ENCODE measurements at regions not wholly inside any gene's neighbourhood (a gene's known extent, or its start where the extent isn't known, plus 50 kb on each side); places are given as distances from the start of the nearest gene placed in this dataset.

- no peak for DNase-seq (ENCODE audit: low read depth)
Measured at GRCh38 chr6:30806581-30807183, 62.3 kb upstream of the IER3 start.

DNA sequence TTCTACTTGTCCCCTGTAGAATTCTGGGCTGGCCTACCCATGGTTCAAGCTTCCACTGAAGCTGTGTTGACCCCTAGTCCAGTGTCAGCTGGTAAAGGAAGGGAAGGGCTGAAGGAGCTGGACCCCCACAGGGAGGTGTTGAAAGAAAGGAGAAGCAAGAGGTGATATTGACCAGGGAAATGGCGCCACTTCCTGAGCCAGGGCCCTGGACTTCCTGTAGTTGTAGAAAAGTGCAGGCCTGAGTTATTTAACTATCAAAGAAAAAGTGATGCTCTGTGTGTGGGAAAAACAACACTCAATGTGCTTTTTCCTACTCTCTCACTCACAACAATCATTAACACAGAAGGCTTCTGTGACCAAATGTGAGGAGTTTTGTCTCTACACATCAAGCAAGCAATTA lies 60.0 kb upstream of the IER3 start:
- DNase-seq (ENCODE audit: low read depth), result no peak

DNA sequence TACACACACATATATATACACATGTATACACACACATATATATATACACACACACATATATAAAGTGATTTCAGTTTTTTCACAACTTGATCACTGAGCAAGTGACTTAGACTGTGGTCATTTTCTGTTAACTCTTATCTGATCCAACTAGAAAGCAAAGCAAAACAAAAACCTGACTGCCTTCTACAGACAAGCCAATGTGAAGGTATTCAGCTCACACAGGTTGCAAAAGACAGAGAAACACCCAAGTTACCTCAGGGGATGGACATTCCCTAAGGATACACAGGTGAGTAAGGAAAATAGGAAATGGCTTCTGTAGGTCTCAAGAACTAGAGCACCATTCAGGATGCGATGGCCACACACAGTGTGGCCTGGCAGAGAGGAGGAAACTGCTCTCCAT lies 58.4 kb upstream of the IER3 start:
- no peak for DNase-seq (ENCODE audit: low read depth)

DNA sequence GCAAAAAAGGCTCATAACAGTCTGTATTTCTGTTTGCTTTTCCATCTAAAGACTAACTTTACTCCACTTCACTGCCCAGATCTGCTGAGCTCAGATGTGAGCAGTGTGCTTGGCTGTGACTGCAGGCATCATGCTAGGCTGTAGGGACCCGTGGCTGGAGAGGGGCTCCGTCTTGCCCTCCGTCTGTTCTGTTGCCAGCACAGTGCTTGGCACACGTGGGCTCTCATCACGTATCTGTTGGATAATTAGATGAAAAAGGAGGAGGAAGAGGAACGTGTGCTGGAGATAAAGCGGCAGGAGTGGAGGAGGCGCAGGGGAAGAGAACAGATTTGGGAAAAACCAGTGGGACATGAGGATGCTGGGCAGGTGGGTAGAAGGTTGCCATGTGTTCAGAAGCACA lies 57.6 kb upstream of the IER3 start:
- DNase-seq (ENCODE audit: low read depth), result no peak

- DNase-seq (ENCODE audit: low read depth), result no peak
Measured at GRCh38 chr6:30800871-30801270, 56.5 kb upstream of the IER3 start.

DNA sequence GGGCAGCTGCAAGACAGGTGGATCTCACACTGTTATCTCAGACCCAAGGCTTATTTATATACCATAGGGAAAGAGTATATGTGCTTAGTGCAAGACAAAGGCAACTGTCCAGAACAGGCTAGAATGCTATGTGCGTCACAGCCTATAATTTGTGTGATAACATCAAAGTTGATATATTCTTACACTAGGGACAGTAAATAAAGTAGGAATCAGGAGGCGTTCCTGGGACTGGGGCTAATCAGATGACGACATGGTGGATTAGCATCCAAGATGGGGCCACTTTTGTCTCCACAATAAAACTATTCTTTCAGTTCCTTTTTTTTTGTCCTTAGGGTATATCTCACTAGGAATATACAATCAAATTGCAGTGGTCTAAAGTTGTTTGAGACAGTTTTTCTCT lies 54.9 kb upstream of the IER3 start:
- no peak for DNase-seq (ENCODE audit: low read depth)

DNA sequence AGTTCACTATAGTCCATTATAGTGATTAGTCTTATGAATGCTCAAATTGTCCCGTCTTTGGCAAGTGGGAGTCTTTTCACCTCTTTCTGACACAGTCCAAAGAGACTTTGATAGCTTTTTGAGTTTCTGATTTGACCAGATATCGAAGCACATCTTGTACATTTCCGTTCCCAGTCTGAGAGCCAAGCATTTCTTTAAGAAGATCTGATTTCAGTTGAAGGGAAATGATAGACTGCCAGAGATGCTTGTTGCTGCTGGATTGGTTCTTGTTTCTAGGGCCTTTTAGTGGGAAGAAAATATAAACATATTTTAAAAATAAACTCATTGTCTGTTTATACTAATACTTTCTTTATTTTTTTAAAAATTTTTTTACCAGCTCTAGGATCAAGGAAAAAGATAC lies 54.1 kb upstream of the IER3 start:
- DNase-seq (ENCODE audit: low read depth), result no peak

DNA sequence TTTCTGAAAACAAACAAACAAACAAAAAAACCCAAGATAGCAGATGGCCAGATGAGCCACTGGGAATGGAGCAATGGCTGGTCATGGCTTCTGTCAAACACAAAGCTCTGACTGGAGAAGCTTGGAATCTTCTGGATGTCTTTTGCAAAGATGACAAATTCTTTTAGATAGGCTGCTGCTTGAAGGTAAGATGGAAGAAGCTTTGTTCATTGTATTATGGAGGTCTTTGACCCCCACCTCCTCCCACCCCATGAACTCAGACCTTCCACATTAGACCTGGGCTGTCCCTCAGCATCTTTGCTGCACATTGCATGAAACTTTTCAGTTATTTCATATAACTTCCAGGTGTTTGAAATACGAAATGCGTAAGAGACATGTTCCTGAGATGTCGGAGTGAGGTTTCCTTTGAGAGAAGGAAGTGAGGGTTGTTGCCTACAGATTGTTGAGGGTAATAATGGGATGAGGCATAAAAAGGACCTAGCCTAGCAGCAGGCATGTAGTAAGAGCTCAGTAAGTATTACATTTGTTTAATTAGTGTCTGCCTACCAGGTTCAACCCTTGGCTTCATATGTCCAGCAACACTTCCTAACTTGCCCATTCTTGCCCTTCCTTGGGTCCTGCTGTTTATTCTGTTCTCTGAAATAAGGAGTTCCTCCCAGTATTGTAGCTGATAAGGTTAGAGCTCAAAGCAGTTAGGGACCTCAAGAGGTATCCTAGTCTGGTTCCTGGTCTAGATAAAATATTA lies 51.4 kb upstream of the IER3 start:
- DNase-seq (ENCODE audit: low read depth), result no peak

Measured in activated T-cell treated with anti-CD3 and anti-CD28 coated beads for 48 hours (primary cell).